IMR-90 (cell line): ENCODE measurements at regions not wholly inside any gene's neighbourhood (a gene's known extent, or its start where the extent isn't known, plus 50 kb on each side); places are given as distances from the start of the nearest gene placed in this dataset.
"Not testable (repeated sequence)": the region's sequence is repeated elsewhere in the genome, so short reads cannot be mapped to it uniquely, and the experiment has no call there.

Source experiments
- ATAC-seq: fragments of 200-7000 bp; cut with Tn5 transposase; 2 replicates; pipeline ENCODE4 v1.9.1; 2020; ENCODE audit warnings: low read depth, mild to moderate bottlenecking, moderate library complexity
- BruUV-seq: library from RNA; stranded (reverse); fragments of 400-500 nt; replicated peaks from 2 replicates; lab custom pipeline; 2021; lab: Mats Ljungman, UMichigan
- CTCF ChIA-PET: fragments of 300-600 bp; formaldehyde crosslinking; extraction: SDS; loops from one replicate; lab custom pipeline; 2021; ENCODE audit warnings: antibody characterized with exemption; lab: Yijun Ruan, JAX
- POLR2A ChIA-PET: fragments of 300-600 bp; sonication (Branson Sonifier 250); formaldehyde crosslinking; loops from one replicate; lab custom pipeline; 2022; ENCODE audit warnings: antibody characterized with exemption; ENCODE audit not compliant: unreplicated experiment; lab: Charles Lee
- DNase-seq: peaks from one replicate; pipeline ENCODE4 v3.0.0; 2013
- H2AFZ ChIP-seq: replicated peaks from 2 replicates; pipeline ENCODE3; 2013; ENCODE audit warnings: low read length, mild to moderate bottlenecking; ENCODE audit not compliant: poor library complexity
- H2AK5ac ChIP-seq: 2 replicates; pipeline ENCODE4 v1.6.1; 2013; ENCODE audit warnings: low read depth, low read length, inconsistent platforms
- H2AK9ac ChIP-seq: replicated peaks from 2 replicates; pipeline ENCODE3; 2013; ENCODE audit warnings: mild to moderate bottlenecking, low read depth, low read length, moderate library complexity; ENCODE audit not compliant: poor library complexity
- H2BK120ac ChIP-seq: 2 replicates; pipeline ENCODE4 v1.6.1; 2013; ENCODE audit warnings: low read depth, low read length, inconsistent platforms
- H2BK15ac ChIP-seq: 3 replicates; pipeline ENCODE4 v1.6.1; 2013; ENCODE audit warnings: low read depth, low read length, inconsistent platforms
- H2BK20ac ChIP-seq: 2 replicates; pipeline ENCODE4 v1.6.1; 2013; ENCODE audit warnings: low read depth, mild to moderate bottlenecking, inconsistent platforms, low read length, moderate library complexity
- H2BK5ac ChIP-seq: 2 replicates; pipeline ENCODE4 v1.6.1; 2013; ENCODE audit warnings: mild to moderate bottlenecking, low read depth, low read length, inconsistent platforms; ENCODE audit not compliant: poor library complexity, severe bottlenecking
- H3K14ac ChIP-seq: replicated peaks from 2 replicates; pipeline ENCODE4 v1.6.1; 2013; ENCODE audit warnings: low read depth, low read length, inconsistent platforms
- H3K18ac ChIP-seq: 2 replicates; pipeline ENCODE4 v1.6.1; 2013; ENCODE audit warnings: low read depth, low read length, control low read depth
- H3K23ac ChIP-seq: 2 replicates; pipeline ENCODE4 v1.6.1; 2013; ENCODE audit warnings: low read depth, low read length, inconsistent platforms
- H3K27ac ChIP-seq: 2 replicates; pipeline ENCODE4 v1.5.1; 2013; ENCODE audit warnings: mild to moderate bottlenecking, control low read depth, low read length; ENCODE audit not compliant: insufficient read depth
- H3K27me3 ChIP-seq: 2 replicates; pipeline ENCODE4 v1.6.1; 2013; ENCODE audit warnings: low read length; ENCODE audit not compliant: control insufficient read depth, insufficient read depth
- H3K36me3 ChIP-seq: 2 replicates; pipeline ENCODE4 v1.6.1; 2013; ENCODE audit warnings: low read length, mixed read lengths; ENCODE audit not compliant: control insufficient read depth, insufficient read depth
- H3K4ac ChIP-seq: 2 replicates; pipeline ENCODE4 v1.6.1; 2013; ENCODE audit warnings: low read depth, low read length, inconsistent platforms
- H3K4me1 ChIP-seq: 2 replicates; pipeline ENCODE4 v1.6.1; 2013; ENCODE audit warnings: low read length, mixed read lengths; ENCODE audit not compliant: control insufficient read depth, insufficient read depth
- H3K4me2 ChIP-seq: 2 replicates; pipeline ENCODE4 v1.6.1; 2013; ENCODE audit warnings: low read depth, mild to moderate bottlenecking, control low read depth, low read length, moderate library complexity
- H3K4me3 ChIP-seq: 2 replicates; pipeline ENCODE4 v1.5.1; 2013; ENCODE audit warnings: low read depth, mild to moderate bottlenecking, control low read depth, low read length, moderate library complexity; ENCODE audit not compliant: insufficient read depth
- H3K56ac ChIP-seq: 2 replicates; pipeline ENCODE4 v1.6.1; 2013; ENCODE audit warnings: low read length, inconsistent platforms; ENCODE audit not compliant: insufficient read depth; ENCODE audit errors: extremely low read depth
- H3K79me1 ChIP-seq, 2 experiments: 2 replicates each; pipeline ENCODE4 v1.6.1; 2013; ENCODE audit warnings: low read length in 2 of 2, inconsistent platforms in 1 of 2, low read depth in 1 of 2
- H3K9ac ChIP-seq: 2 replicates; pipeline ENCODE4 v1.6.1; 2013; ENCODE audit warnings: low read depth, low read length, control low read depth
- H3K9me1 ChIP-seq: 2 replicates; pipeline ENCODE4 v1.6.1; 2013; ENCODE audit warnings: low read length, inconsistent platforms; ENCODE audit not compliant: insufficient read depth
- H3K9me3 ChIP-seq: 2 replicates; pipeline ENCODE4 v1.6.1; 2013; ENCODE audit warnings: low read length; ENCODE audit not compliant: control insufficient read depth, insufficient read depth
- H4K20me1 ChIP-seq: 2 replicates; pipeline ENCODE4 v1.6.1; 2013; ENCODE audit warnings: low read length, inconsistent platforms; ENCODE audit not compliant: insufficient read depth
- H4K5ac ChIP-seq: 2 replicates; pipeline ENCODE4 v1.6.1; 2013; ENCODE audit warnings: mild to moderate bottlenecking, low read depth, low read length, control low read depth
- H4K8ac ChIP-seq, 2 experiments: 2 replicates each; pipeline ENCODE4 v1.6.1; 2013; ENCODE audit warnings: low read depth in 2 of 2, low read length in 2 of 2, control low read depth in 1 of 2, inconsistent platforms in 1 of 2
- H4K91ac ChIP-seq: 2 replicates; pipeline ENCODE4 v1.6.1; 2013; ENCODE audit warnings: low read depth, low read length, inconsistent platforms; ENCODE audit not compliant: insufficient read depth
- MAFK ChIP-seq: IDR thresholded peaks from 2 replicates; pipeline ENCODE4 v1.6.1; 2012; ENCODE audit warnings: low read depth, low read length, improper control_type of control experiment
- WGBS, 2 experiments: methylation state at CpG; one replicate each; pipeline versions ENCODE4 v1.1.5 to v1.1.7; 2013; ENCODE audit warnings: missing lambda C conversion rate in 2 of 2; ENCODE audit not compliant: insufficient read length in 1 of 2; ENCODE audit errors: extremely low coverage in 2 of 2; 5-methylcytosine and 5-hydroxymethylcytosine counted together
- dilution Hi-C: fragments of 300-500 bp; cut with HindIII; formaldehyde crosslinking; loops from one replicate; pipeline ENCODE4 v1.14.3; 2018; ENCODE audit warnings: low sequenced_read_pairs; ENCODE audit not compliant: unreplicated experiment
- in situ Hi-C: fragments of 300-500 bp; cut with MboI; formaldehyde crosslinking; loops from 3 replicates; pipeline ENCODE4 v1.14.3; 2019; ENCODE audit warnings: low sequenced_read_pairs, inconsistent platforms, mixed read lengths
- intact Hi-C: fragments of 100-400 bp; cut with micrococcal nuclease; formaldehyde crosslinking; loops from 2 replicates; pipeline ENCODE4 v1.10.0; 2022

DNA sequence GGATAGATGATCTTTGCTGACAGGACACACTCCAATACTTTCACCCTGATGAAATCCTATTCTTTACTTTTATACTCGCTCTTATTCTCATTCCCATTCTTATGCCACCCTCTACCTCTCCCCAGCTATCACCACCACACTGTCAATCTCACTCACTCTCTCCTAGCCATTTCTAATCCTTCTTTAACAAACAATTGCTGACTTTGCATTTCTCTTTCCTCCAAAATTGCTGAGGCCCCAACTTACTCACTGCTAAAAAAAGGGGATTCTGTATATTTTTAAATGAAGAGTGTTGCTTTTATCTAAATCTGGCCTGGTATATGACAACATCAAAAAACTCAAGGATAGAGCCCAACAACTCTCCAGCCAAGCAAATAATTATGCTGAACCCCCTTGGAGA lies 515.4 kb downstream of the MATN1 start:
- dilution Hi-C loops, H3K4me2 ChIP-seq, H2AK9ac ChIP-seq, H2BK15ac ChIP-seq, H2AFZ ChIP-seq, H3K27ac ChIP-seq, H4K8ac ChIP-seq, in situ Hi-C loops, H3K9me3 ChIP-seq, POLR2A ChIA-PET, H3K4ac ChIP-seq, H2BK20ac ChIP-seq, H3K18ac ChIP-seq, H3K9ac ChIP-seq, H3K36me3 ChIP-seq, H3K4me1 ChIP-seq, H4K5ac ChIP-seq, intact Hi-C loops, H2AK5ac ChIP-seq, H3K9me1 ChIP-seq, H4K91ac ChIP-seq, H3K27me3 ChIP-seq, DNase-seq, H3K14ac ChIP-seq, H3K79me1 ChIP-seq, H4K20me1 ChIP-seq, ATAC-seq, CTCF ChIA-PET, H3K4me3 ChIP-seq, H2BK120ac ChIP-seq, BruUV-seq, H3K23ac ChIP-seq, H2BK5ac ChIP-seq, H3K56ac ChIP-seq: not testable (repeated sequence)
- peak; percentile 92 for TF ChIP-seq MAFK
- no CpG with 5 or more reads among the region's 1 CpG for WGBS, 2 experiments

DNA sequence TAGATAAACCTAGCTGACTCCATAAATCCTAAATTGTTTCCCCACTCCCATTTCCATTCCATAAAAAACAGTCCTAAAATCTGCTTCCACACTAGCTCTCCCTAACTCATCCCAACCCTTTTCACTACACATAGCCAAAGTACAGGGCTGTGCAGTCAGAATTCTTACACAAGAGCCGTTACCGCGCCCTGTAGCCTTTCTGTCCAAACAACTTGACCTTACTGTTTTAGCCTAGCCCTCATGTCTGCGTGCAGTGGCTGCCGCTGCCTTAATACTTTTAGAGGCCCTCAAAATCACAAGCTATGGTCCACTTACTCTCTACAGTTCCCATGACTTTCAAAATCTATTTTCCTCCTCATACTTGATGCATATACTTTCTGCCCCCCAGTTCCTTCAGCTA lies 516.8 kb downstream of the MATN1 start:
- H3K36me3 ChIP-seq, H3K79me1 ChIP-seq, H3K27me3 ChIP-seq, H4K8ac ChIP-seq, H2BK15ac ChIP-seq, H3K9me3 ChIP-seq, H3K4me3 ChIP-seq, H4K5ac ChIP-seq, intact Hi-C loops, H2AK5ac ChIP-seq, H4K20me1 ChIP-seq, dilution Hi-C loops, CTCF ChIA-PET, H2BK120ac ChIP-seq, ATAC-seq, H2BK20ac ChIP-seq, H3K27ac ChIP-seq, H3K56ac ChIP-seq, H3K14ac ChIP-seq, H3K4me1 ChIP-seq, POLR2A ChIA-PET, H3K18ac ChIP-seq, H3K9me1 ChIP-seq, BruUV-seq, H3K4me2 ChIP-seq, H3K4ac ChIP-seq, H2BK5ac ChIP-seq, H2AK9ac ChIP-seq, in situ Hi-C loops, DNase-seq, H3K9ac ChIP-seq, H4K91ac ChIP-seq, H3K23ac ChIP-seq, H2AFZ ChIP-seq: not testable (repeated sequence)
- WGBS, 2 experiments: 81% methylated on average over 3 of the region's 5 CpGs; no CpG with 5 or more reads in 1 of the 2 experiments
